ENCODE measurements at regions not wholly inside any gene's neighbourhood (a gene's known extent, or its start where the extent isn't known, plus 50 kb on each side); places are given as distances from the start of the nearest gene placed in this dataset.

DNA sequence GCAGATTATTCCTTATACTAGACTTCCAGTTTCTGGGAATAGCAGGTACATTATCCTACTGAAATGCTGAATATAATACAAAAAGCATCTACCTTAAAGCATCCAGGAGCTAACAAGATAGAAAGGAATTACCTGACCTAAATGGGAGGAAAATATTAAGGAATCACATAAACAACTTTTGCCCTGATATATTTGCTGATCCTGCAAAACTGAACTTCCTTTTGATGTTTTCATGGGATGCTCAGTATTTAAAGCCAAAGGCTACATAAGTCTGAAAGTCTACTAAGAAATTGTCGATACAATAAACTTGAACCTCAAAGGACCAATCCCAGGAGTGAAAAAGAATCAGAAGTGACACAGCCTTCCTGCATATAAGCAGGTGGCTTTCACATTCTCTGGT, 85.6 kb upstream of the C1orf21 start:
- TF ChIP-seq REST (IDR thresholded peaks at IDR 0.05; ENCODE audit: borderline replicate concordance) (no peak), EZH2 (IDR thresholded peaks at IDR 0.05; ENCODE audit: borderline replicate concordance, insufficient read depth, low read length, poor library complexity, severe bottlenecking) (no peak), TAF1 (IDR thresholded peaks at IDR 0.05; ENCODE audit: low read depth) (no peak), EP300 (conservative IDR thresholded peaks at IDR 0.05; ENCODE audit: poor library complexity, severe bottlenecking) (no peak)
- TF ChIP-seq, protein P1, sequence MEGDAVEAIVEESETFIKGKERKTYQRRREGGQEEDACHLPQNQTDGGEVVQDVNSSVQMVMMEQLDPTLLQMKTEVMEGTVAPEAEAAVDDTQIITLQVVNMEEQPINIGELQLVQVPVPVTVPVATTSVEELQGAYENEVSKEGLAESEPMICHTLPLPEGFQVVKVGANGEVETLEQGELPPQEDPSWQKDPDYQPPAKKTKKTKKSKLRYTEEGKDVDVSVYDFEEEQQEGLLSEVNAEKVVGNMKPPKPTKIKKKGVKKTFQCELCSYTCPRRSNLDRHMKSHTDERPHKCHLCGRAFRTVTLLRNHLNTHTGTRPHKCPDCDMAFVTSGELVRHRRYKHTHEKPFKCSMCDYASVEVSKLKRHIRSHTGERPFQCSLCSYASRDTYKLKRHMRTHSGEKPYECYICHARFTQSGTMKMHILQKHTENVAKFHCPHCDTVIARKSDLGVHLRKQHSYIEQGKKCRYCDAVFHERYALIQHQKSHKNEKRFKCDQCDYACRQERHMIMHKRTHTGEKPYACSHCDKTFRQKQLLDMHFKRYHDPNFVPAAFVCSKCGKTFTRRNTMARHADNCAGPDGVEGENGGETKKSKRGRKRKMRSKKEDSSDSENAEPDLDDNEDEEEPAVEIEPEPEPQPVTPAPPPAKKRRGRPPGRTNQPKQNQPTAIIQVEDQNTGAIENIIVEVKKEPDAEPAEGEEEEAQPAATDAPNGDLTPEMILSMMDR (IDR thresholded peaks at IDR 0.05; ENCODE audit: poor library complexity, severe bottlenecking), result no peak

All from neural cell (in vitro differentiated cells).